IMR-90 (cell line): ENCODE measurements at regions not wholly inside any gene's neighbourhood (a gene's known extent, or its start where the extent isn't known, plus 50 kb on each side); places are given as distances from the start of the nearest gene placed in this dataset.

Experiments
- ATAC-seq: fragments of 200-7000 bp; cut with Tn5 transposase; 2 replicates; pipeline ENCODE4 v1.9.1; 2020; ENCODE audit warnings: low read depth, mild to moderate bottlenecking, moderate library complexity
- BruUV-seq: library from RNA; stranded (reverse); fragments of 400-500 nt; replicated peaks from 2 replicates; lab custom pipeline; 2021; lab: Mats Ljungman, UMichigan
- CTCF ChIA-PET: fragments of 300-600 bp; formaldehyde crosslinking; extraction: SDS; loops from one replicate; lab custom pipeline; 2021; ENCODE audit warnings: antibody characterized with exemption; lab: Yijun Ruan, JAX
- POLR2A ChIA-PET: fragments of 300-600 bp; sonication (Branson Sonifier 250); formaldehyde crosslinking; loops from one replicate; lab custom pipeline; 2022; ENCODE audit warnings: antibody characterized with exemption; ENCODE audit not compliant: unreplicated experiment; lab: Charles Lee
- DNase-seq: peaks from one replicate; pipeline ENCODE4 v3.0.0; 2013
- H2AFZ ChIP-seq: replicated peaks from 2 replicates; pipeline ENCODE3; 2013; ENCODE audit warnings: low read length, mild to moderate bottlenecking; ENCODE audit not compliant: poor library complexity
- H2AK5ac ChIP-seq: 2 replicates; pipeline ENCODE4 v1.6.1; 2013; ENCODE audit warnings: low read depth, low read length, inconsistent platforms
- H2AK9ac ChIP-seq: replicated peaks from 2 replicates; pipeline ENCODE3; 2013; ENCODE audit warnings: mild to moderate bottlenecking, low read depth, low read length, moderate library complexity; ENCODE audit not compliant: poor library complexity
- H2BK120ac ChIP-seq: 2 replicates; pipeline ENCODE4 v1.6.1; 2013; ENCODE audit warnings: low read depth, low read length, inconsistent platforms
- H2BK15ac ChIP-seq: 3 replicates; pipeline ENCODE4 v1.6.1; 2013; ENCODE audit warnings: low read depth, low read length, inconsistent platforms
- H2BK20ac ChIP-seq: 2 replicates; pipeline ENCODE4 v1.6.1; 2013; ENCODE audit warnings: low read depth, mild to moderate bottlenecking, inconsistent platforms, low read length, moderate library complexity
- H2BK5ac ChIP-seq: 2 replicates; pipeline ENCODE4 v1.6.1; 2013; ENCODE audit warnings: mild to moderate bottlenecking, low read depth, low read length, inconsistent platforms; ENCODE audit not compliant: poor library complexity, severe bottlenecking
- H3K14ac ChIP-seq: replicated peaks from 2 replicates; pipeline ENCODE4 v1.6.1; 2013; ENCODE audit warnings: low read depth, low read length, inconsistent platforms
- H3K18ac ChIP-seq: 2 replicates; pipeline ENCODE4 v1.6.1; 2013; ENCODE audit warnings: low read depth, low read length, control low read depth
- H3K23ac ChIP-seq: 2 replicates; pipeline ENCODE4 v1.6.1; 2013; ENCODE audit warnings: low read depth, low read length, inconsistent platforms
- H3K27ac ChIP-seq: 2 replicates; pipeline ENCODE4 v1.5.1; 2013; ENCODE audit warnings: mild to moderate bottlenecking, control low read depth, low read length; ENCODE audit not compliant: insufficient read depth
- H3K27me3 ChIP-seq: 2 replicates; pipeline ENCODE4 v1.6.1; 2013; ENCODE audit warnings: low read length; ENCODE audit not compliant: control insufficient read depth, insufficient read depth
- H3K36me3 ChIP-seq: 2 replicates; pipeline ENCODE4 v1.6.1; 2013; ENCODE audit warnings: low read length, mixed read lengths; ENCODE audit not compliant: control insufficient read depth, insufficient read depth
- H3K4ac ChIP-seq: 2 replicates; pipeline ENCODE4 v1.6.1; 2013; ENCODE audit warnings: low read depth, low read length, inconsistent platforms
- H3K4me1 ChIP-seq: 2 replicates; pipeline ENCODE4 v1.6.1; 2013; ENCODE audit warnings: low read length, mixed read lengths; ENCODE audit not compliant: control insufficient read depth, insufficient read depth
- H3K4me2 ChIP-seq: 2 replicates; pipeline ENCODE4 v1.6.1; 2013; ENCODE audit warnings: low read depth, mild to moderate bottlenecking, control low read depth, low read length, moderate library complexity
- H3K4me3 ChIP-seq: 2 replicates; pipeline ENCODE4 v1.5.1; 2013; ENCODE audit warnings: low read depth, mild to moderate bottlenecking, control low read depth, low read length, moderate library complexity; ENCODE audit not compliant: insufficient read depth
- H3K56ac ChIP-seq: 2 replicates; pipeline ENCODE4 v1.6.1; 2013; ENCODE audit warnings: low read length, inconsistent platforms; ENCODE audit not compliant: insufficient read depth; ENCODE audit errors: extremely low read depth
- H3K79me1 ChIP-seq, 2 experiments: 2 replicates each; pipeline ENCODE4 v1.6.1; 2013; ENCODE audit warnings: low read length in 2 of 2, inconsistent platforms in 1 of 2, low read depth in 1 of 2
- H3K9ac ChIP-seq: 2 replicates; pipeline ENCODE4 v1.6.1; 2013; ENCODE audit warnings: low read depth, low read length, control low read depth
- H3K9me1 ChIP-seq: 2 replicates; pipeline ENCODE4 v1.6.1; 2013; ENCODE audit warnings: low read length, inconsistent platforms; ENCODE audit not compliant: insufficient read depth
- H3K9me3 ChIP-seq: 2 replicates; pipeline ENCODE4 v1.6.1; 2013; ENCODE audit warnings: low read length; ENCODE audit not compliant: control insufficient read depth, insufficient read depth
- H4K20me1 ChIP-seq: 2 replicates; pipeline ENCODE4 v1.6.1; 2013; ENCODE audit warnings: low read length, inconsistent platforms; ENCODE audit not compliant: insufficient read depth
- H4K5ac ChIP-seq: 2 replicates; pipeline ENCODE4 v1.6.1; 2013; ENCODE audit warnings: mild to moderate bottlenecking, low read depth, low read length, control low read depth
- H4K8ac ChIP-seq, 2 experiments: 2 replicates each; pipeline ENCODE4 v1.6.1; 2013; ENCODE audit warnings: low read depth in 2 of 2, low read length in 2 of 2, control low read depth in 1 of 2, inconsistent platforms in 1 of 2
- H4K91ac ChIP-seq: 2 replicates; pipeline ENCODE4 v1.6.1; 2013; ENCODE audit warnings: low read depth, low read length, inconsistent platforms; ENCODE audit not compliant: insufficient read depth
- MAFK ChIP-seq: IDR thresholded peaks from 2 replicates; pipeline ENCODE4 v1.6.1; 2012; ENCODE audit warnings: low read depth, low read length, improper control_type of control experiment
- SMC3 ChIP-seq: fragments of 150-350 bp; IDR thresholded peaks from 2 replicates; pipeline ENCODE4 v1.6.1; 2016; ENCODE audit warnings: low read depth, mild to moderate bottlenecking, antibody characterized with exemption, low read length, moderate library complexity
- WGBS, 2 experiments: methylation state at CpG; one replicate each; pipeline versions ENCODE4 v1.1.5 to v1.1.7; 2013; ENCODE audit warnings: missing lambda C conversion rate in 2 of 2; ENCODE audit not compliant: insufficient read length in 1 of 2; ENCODE audit errors: extremely low coverage in 2 of 2; 5-methylcytosine and 5-hydroxymethylcytosine counted together
- dilution Hi-C: fragments of 300-500 bp; cut with HindIII; formaldehyde crosslinking; loops from one replicate; pipeline ENCODE4 v1.14.3; 2018; ENCODE audit warnings: low sequenced_read_pairs; ENCODE audit not compliant: unreplicated experiment
- in situ Hi-C: fragments of 300-500 bp; cut with MboI; formaldehyde crosslinking; loops from 3 replicates; pipeline ENCODE4 v1.14.3; 2019; ENCODE audit warnings: low sequenced_read_pairs, inconsistent platforms, mixed read lengths
- intact Hi-C: fragments of 100-400 bp; cut with micrococcal nuclease; formaldehyde crosslinking; loops from 2 replicates; pipeline ENCODE4 v1.10.0; 2022

DNA sequence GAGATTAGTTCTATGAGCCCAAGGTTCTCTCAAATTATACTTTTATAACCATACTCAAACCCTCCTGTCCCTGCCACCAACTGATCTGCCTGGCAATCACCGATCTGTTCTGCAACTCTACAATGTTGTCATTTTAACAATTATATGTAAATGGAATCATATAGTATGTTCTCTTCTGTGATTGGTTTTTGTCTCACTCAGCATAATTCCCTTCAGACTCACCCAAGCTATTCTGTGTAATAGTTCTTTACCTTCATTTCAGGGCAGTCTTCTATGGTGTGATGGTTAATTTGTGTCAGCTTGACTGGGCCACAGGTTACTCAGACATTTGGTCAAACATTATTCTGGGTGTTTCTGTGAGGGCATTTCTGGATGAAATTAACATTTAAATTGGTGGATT, 181.9 kb upstream of the CXCL12 start:
- no peak overlapping the region for H3K4ac ChIP-seq
- ATAC-seq = no peak
- H3K79me1 ChIP-seq = no peaks in the 10 kb centered on the region; a peak in 1 of 4 replicates
- TF ChIP-seq SMC3 (no peak), MAFK (peak; percentile 72)
- no peak for DNase-seq
- no peak overlapping the region for H2AFZ ChIP-seq
- H2BK15ac ChIP-seq = no peak overlapping the region
- ChIA-PET POLR2A (interaction anchor here (0.6 kb wide), 1 partner anchor 34 kb away, joined by 7 read pairs; no protein-coding TSS in a partner anchor), CTCF (interaction anchor here (0.6 to 1.0 kb wide), 2 partner anchors 20 to 273 kb away, joined by 3 to 5 read pairs; no protein-coding TSS in a partner anchor)
- H2AK9ac ChIP-seq = no peak overlapping the region
- no peak overlapping the region for H3K14ac ChIP-seq
- H4K5ac ChIP-seq = no peak overlapping the region
- H4K91ac ChIP-seq = no peak overlapping the region
- H3K4me3 ChIP-seq = no peak overlapping the region
- H2BK120ac ChIP-seq = peak overlapping the region; percentile 0; the same call in 1 of the 2 replicates
- peaks cover 8% of the 10 kb centered on the region for H3K9me1 ChIP-seq
- in situ Hi-C loops = no loop called here
- H3K9me3 ChIP-seq = no peaks in the 10 kb centered on the region
- no TSS peak for BruUV-seq
- no peak overlapping the region for H2AK5ac ChIP-seq
- no peaks in the 10 kb centered on the region for H3K27me3 ChIP-seq
- 0 out of 2 replicates have a peak overlapping the region, but pooled peaks have one; percentile 48 for H2BK20ac ChIP-seq
- WGBS, 2 experiments = no CpG with 5 or more reads among the region's 1 CpG
- intact Hi-C loops = loop anchor here (10.0 kb wide), 1 partner anchor 288 kb away; no protein-coding TSS in a partner anchor
- no peak overlapping the region for H3K27ac ChIP-seq
- H2BK5ac ChIP-seq = no peak overlapping the region
- H3K4me1 ChIP-seq = peaks cover 10% of the 10 kb centered on the region
- no peak overlapping the region for H3K56ac ChIP-seq
- H4K20me1 ChIP-seq = no peaks in the 10 kb centered on the region
- H3K36me3 ChIP-seq = no peaks in the 10 kb centered on the region
- H3K9ac ChIP-seq = no peak overlapping the region
- H3K23ac ChIP-seq = no peak overlapping the region
- H3K18ac ChIP-seq = no peak overlapping the region
- H4K8ac ChIP-seq = no peak overlapping the region
- dilution Hi-C loops = no loop called here
- H3K4me2 ChIP-seq = no peak overlapping the region
